Glutamatergic neuron (in vitro differentiated cells): ENCODE measurements at regions not wholly inside any gene's neighbourhood (a gene's known extent, or its start where the extent isn't known, plus 50 kb on each side); places are given as distances from the start of the nearest gene placed in this dataset.
"Not testable (repeated sequence)": the region's sequence is repeated elsewhere in the genome, so short reads cannot be mapped to it uniquely, and the experiment has no call there.

Experiments used
- DNase-seq: peaks from one replicate; pipeline ENCODE4 v3.0.0; 2022
- H3K27ac Mint-ChIP-seq: one replicate; pipeline ENCODE4 v1.8.0; 2020; ENCODE audit warnings: mild to moderate bottlenecking, mixed read lengths, inconsistent platforms; ENCODE audit not compliant: unreplicated experiment
- H3K27me3 Mint-ChIP-seq: one replicate; pipeline ENCODE4 v1.8.0; 2020; ENCODE audit warnings: mild to moderate bottlenecking, moderate library complexity, mixed read lengths, inconsistent platforms; ENCODE audit not compliant: unreplicated experiment
- H3K36me3 Mint-ChIP-seq: one replicate; pipeline ENCODE4 v1.8.0; 2020; ENCODE audit warnings: mild to moderate bottlenecking, mixed read lengths, inconsistent platforms; ENCODE audit not compliant: unreplicated experiment
- H3K4me1 Mint-ChIP-seq: one replicate; pipeline ENCODE4 v1.8.0; 2020; ENCODE audit warnings: mild to moderate bottlenecking, low read depth, mixed read lengths, inconsistent platforms; ENCODE audit not compliant: unreplicated experiment
- H3K4me3 Mint-ChIP-seq: one replicate; pipeline ENCODE4 v1.8.0; 2020; ENCODE audit warnings: mild to moderate bottlenecking, mixed read lengths, inconsistent platforms; ENCODE audit not compliant: unreplicated experiment
- H3K9me3 Mint-ChIP-seq: one replicate; pipeline ENCODE4 v1.8.0; 2020; ENCODE audit warnings: mild to moderate bottlenecking, moderate library complexity, mixed read lengths, inconsistent platforms; ENCODE audit not compliant: unreplicated experiment
- CTCF ChIP-seq: fragments of 200-600 bp; sonication (generic); IDR thresholded peaks from one replicate; pipeline ENCODE4 v1.5.0; 2021; ENCODE audit not compliant: partially characterized antibody, unreplicated experiment

- DNase-seq, H3K27ac Mint-ChIP-seq, H3K9me3 Mint-ChIP-seq, H3K4me3 Mint-ChIP-seq, H3K36me3 Mint-ChIP-seq, H3K4me1 Mint-ChIP-seq: not testable (repeated sequence)
- peaks cover 10% of the 10 kb centered on the region for H3K27me3 Mint-ChIP-seq
These were observed 332.6 kb downstream of the ADGRD1 start for GRCh38 chr12:131286301-131286700.

GRCh38 chr12:131287015-131287937 is 333.6 kb downstream of the ADGRD1 start:
- Mint-ChIP-seq H3K4me1 (peaks cover 3% of the 10 kb centered on the region), H3K27me3 (peaks cover 10% of the 10 kb centered on the region), H3K27ac (peak overlapping the region; percentile 52), H3K36me3 (no peaks in the 10 kb centered on the region), H3K9me3 (peaks cover 7% of the 10 kb centered on the region), H3K4me3 (no peak overlapping the region)
- TF ChIP-seq CTCF = no peak
- DNase-seq = no peak

GRCh38 chr12:131287938-131288764 is 334.4 kb downstream of the ADGRD1 start:
- Mint-ChIP-seq H3K4me1 (peaks cover 3% of the 10 kb centered on the region), H3K9me3 (peaks cover 7% of the 10 kb centered on the region), H3K36me3 (no peaks in the 10 kb centered on the region), H3K4me3 (no peak overlapping the region), H3K27me3 (peaks cover 10% of the 10 kb centered on the region), H3K27ac (peak overlapping the region; percentile 52)
- no peak for TF ChIP-seq CTCF
- no peak for DNase-seq

GRCh38 chr12:131288765-131289695 is 335.3 kb downstream of the ADGRD1 start:
- DNase-seq, H3K36me3 Mint-ChIP-seq, H3K4me1 Mint-ChIP-seq, H3K9me3 Mint-ChIP-seq, H3K27me3 Mint-ChIP-seq, H3K4me3 Mint-ChIP-seq: not testable (repeated sequence)
- peak overlapping the region; percentile 52 for H3K27ac Mint-ChIP-seq

GRCh38 chr12:131289807-131290206 is 336.1 kb downstream of the ADGRD1 start:
- not testable (repeated sequence) for H3K36me3 Mint-ChIP-seq, H3K27ac Mint-ChIP-seq, H3K4me1 Mint-ChIP-seq, H3K9me3 Mint-ChIP-seq, H3K4me3 Mint-ChIP-seq, DNase-seq
- H3K27me3 Mint-ChIP-seq = peaks cover 11% of the 10 kb centered on the region
